ENCODE measurements at regions not wholly inside any gene's neighbourhood (a gene's known extent, or its start where the extent isn't known, plus 50 kb on each side); places are given as distances from the start of the nearest gene placed in this dataset.

GRCh38 chr3:21117370-21117769, 633.6 kb downstream of the ZNF385D start:
- no TSS peak for BruUV-seq (replicated peaks)
- no peak for TF ChIP-seq CTCF (IDR thresholded peaks at IDR 0.05; ENCODE audit: insufficient read depth in 1 of 2, low read depth in 1 of 2, low read length in 1 of 2, severe bottlenecking in 1 of 2, unreplicated experiment in 1 of 2)
- CTCF ChIA-PET, result no interaction called here
- intact Hi-C loops (cut with micrococcal nuclease; ENCODE audit: unreplicated experiment), result no loop called here
- no peaks in the 10 kb centered on the region for H3K27me3 ChIP-seq (replicated peaks; ENCODE audit: control insufficient read depth, insufficient read depth, low read length)
- Mint-ChIP-seq H3K4me1 (ENCODE audit: low read depth, unreplicated experiment) (no peaks in the 10 kb centered on the region), H3K36me3 (ENCODE audit: insufficient read depth, unreplicated experiment) (no peaks in the 10 kb centered on the region), H3K27me3 (ENCODE audit: insufficient read depth, unreplicated experiment) (no peaks in the 10 kb centered on the region), H3K9me3 (ENCODE audit: unreplicated experiment) (no peaks in the 10 kb centered on the region), H3K4me3 (ENCODE audit: unreplicated experiment) (no peak overlapping the region), H3K27ac (ENCODE audit: unreplicated experiment) (no peak overlapping the region)
- no peak for DNase-seq
- H3K4me3 ChIP-seq (ENCODE audit: low read depth, low read length), result no peak overlapping the region
- no peaks in the 10 kb centered on the region for H3K36me3 ChIP-seq (ENCODE audit: control insufficient read depth, insufficient read depth, low read length)
- no peaks in the 10 kb centered on the region for H3K4me1 ChIP-seq
- no peaks in the 10 kb centered on the region for H3K9me3 ChIP-seq
- POLR2A ChIA-PET, result no interaction called here

GRCh38 chr3:21109056-21109455, 642.0 kb downstream of the ZNF385D start:
- intact Hi-C loops (cut with micrococcal nuclease; ENCODE audit: unreplicated experiment), result no loop called here
- H3K4me1 Mint-ChIP-seq (ENCODE audit: low read depth, unreplicated experiment), result no peaks in the 10 kb centered on the region

GRCh38 chr3:21105784-21106183, 645.2 kb downstream of the ZNF385D start:
- no peak for TF ChIP-seq CTCF (IDR thresholded peaks at IDR 0.05; ENCODE audit: insufficient read depth in 1 of 2, low read depth in 1 of 2, low read length in 1 of 2, severe bottlenecking in 1 of 2, unreplicated experiment in 1 of 2)
- DNase-seq, result no peak
- Mint-ChIP-seq H3K27me3 (ENCODE audit: insufficient read depth, unreplicated experiment) (no peaks in the 10 kb centered on the region), H3K4me3 (ENCODE audit: unreplicated experiment) (no peak overlapping the region), H3K4me1 (ENCODE audit: low read depth, unreplicated experiment) (no peaks in the 10 kb centered on the region), H3K36me3 (ENCODE audit: insufficient read depth, unreplicated experiment) (no peaks in the 10 kb centered on the region), H3K9me3 (ENCODE audit: unreplicated experiment) (no peaks in the 10 kb centered on the region), H3K27ac (ENCODE audit: unreplicated experiment) (no peak overlapping the region)
- intact Hi-C loops (cut with micrococcal nuclease; ENCODE audit: unreplicated experiment), result no loop called here
- POLR2A ChIA-PET, result no interaction called here
- BruUV-seq (replicated peaks), result no TSS peak
- no peaks in the 10 kb centered on the region for H3K36me3 ChIP-seq (ENCODE audit: control insufficient read depth, insufficient read depth, low read length)
- H3K27me3 ChIP-seq (replicated peaks; ENCODE audit: control insufficient read depth, insufficient read depth, low read length), result no peaks in the 10 kb centered on the region
- CTCF ChIA-PET, result no interaction called here
- no peak overlapping the region for H3K4me3 ChIP-seq (ENCODE audit: low read depth, low read length)
- H3K4me1 ChIP-seq, result no peaks in the 10 kb centered on the region
- no peaks in the 10 kb centered on the region for H3K9me3 ChIP-seq

More at GRCh38 chr3:21109056-21109455, 642.0 kb downstream of the ZNF385D start:
- no peaks in the 10 kb centered on the region for H3K9me3 ChIP-seq
- H3K27ac Mint-ChIP-seq (ENCODE audit: unreplicated experiment), result no peak overlapping the region
- no TSS peak for BruUV-seq (replicated peaks)
- no peak for DNase-seq
- H3K4me1 ChIP-seq, result no peaks in the 10 kb centered on the region
- no peak overlapping the region for H3K4me3 ChIP-seq (ENCODE audit: low read depth, low read length)
- ChIA-PET CTCF (no interaction called here), POLR2A (no interaction called here)
- no peaks in the 10 kb centered on the region for H3K27me3 ChIP-seq (replicated peaks; ENCODE audit: control insufficient read depth, insufficient read depth, low read length)
- TF ChIP-seq CTCF (IDR thresholded peaks at IDR 0.05; ENCODE audit: insufficient read depth in 1 of 2, low read depth in 1 of 2, low read length in 1 of 2, severe bottlenecking in 1 of 2, unreplicated experiment in 1 of 2), result no peak
- no peaks in the 10 kb centered on the region for H3K9me3 Mint-ChIP-seq (ENCODE audit: unreplicated experiment)
- no peaks in the 10 kb centered on the region for H3K36me3 ChIP-seq (ENCODE audit: control insufficient read depth, insufficient read depth, low read length)
- no peaks in the 10 kb centered on the region for H3K27me3 Mint-ChIP-seq (ENCODE audit: insufficient read depth, unreplicated experiment)
- no peak overlapping the region for H3K4me3 Mint-ChIP-seq (ENCODE audit: unreplicated experiment)
- no peaks in the 10 kb centered on the region for H3K36me3 Mint-ChIP-seq (ENCODE audit: insufficient read depth, unreplicated experiment)

Data from Caco-2 (cell line).